Central memory CD8-positive, alpha-beta T cell (primary cell): ENCODE measurements at regions not wholly inside any gene's neighbourhood (a gene's known extent, or its start where the extent isn't known, plus 50 kb on each side); places are given as distances from the start of the nearest gene placed in this dataset.

Experiments
- ATAC-seq: fragments of 150-1000 bp; cut with Tn5 transposase; replicated peaks from 2 replicates; pipeline ENCODE4 v1.10.0; 2022; ENCODE audit warnings: mild to moderate bottlenecking, moderate FRiP score, moderate number of reproducible peaks; ENCODE audit not compliant: poor library complexity, severe bottlenecking; ENCODE audit errors: extremely low read depth
- DNase-seq, 2 donors: peaks; one replicate each; pipeline ENCODE4 v3.0.0; 2021; ENCODE audit warnings: low spot score in 2 of 2
- H3K27ac Mint-ChIP-seq: one replicate; pipeline ENCODE4 v1.8.0; 2022; ENCODE audit warnings: low read depth, mild to moderate bottlenecking, moderate library complexity, mixed read lengths
- H3K27me3 Mint-ChIP-seq: one replicate; pipeline ENCODE4 v1.8.0; 2022; ENCODE audit warnings: mixed read lengths
- H3K36me3 Mint-ChIP-seq: one replicate; pipeline ENCODE4 v1.8.0; 2022; ENCODE audit warnings: mild to moderate bottlenecking, moderate library complexity, mixed read lengths; ENCODE audit not compliant: insufficient read depth
- H3K4me1 Mint-ChIP-seq: one replicate; pipeline ENCODE4 v1.8.0; 2022; ENCODE audit warnings: mixed read lengths
- H3K4me3 Mint-ChIP-seq: one replicate; pipeline ENCODE4 v1.8.0; 2022; ENCODE audit warnings: mild to moderate bottlenecking, moderate library complexity, mixed read lengths
- H3K9me3 Mint-ChIP-seq: one replicate; pipeline ENCODE4 v1.8.0; 2022; ENCODE audit warnings: mixed read lengths

- no peak for DNase-seq
- Mint-ChIP-seq H3K36me3 (no peaks in the 10 kb centered on the region), H3K4me1 (no peaks in the 10 kb centered on the region), H3K27ac (no peak overlapping the region), H3K9me3 (no peaks in the 10 kb centered on the region), H3K4me3 (no peak overlapping the region), H3K27me3 (no peaks in the 10 kb centered on the region)
- no peak for ATAC-seq
Measured at GRCh38 chr4:128462103-128462783, 174.6 kb upstream of the PGRMC2 start.

- Mint-ChIP-seq H3K27ac (no peak overlapping the region), H3K4me1 (no peaks in the 10 kb centered on the region), H3K36me3 (no peaks in the 10 kb centered on the region), H3K4me3 (no peak overlapping the region), H3K9me3 (no peaks in the 10 kb centered on the region), H3K27me3 (no peaks in the 10 kb centered on the region)
- DNase-seq (no peak), ATAC-seq (no peak)
Measured at GRCh38 chr4:128461291-128462102, 173.9 kb upstream of the PGRMC2 start.

DNA sequence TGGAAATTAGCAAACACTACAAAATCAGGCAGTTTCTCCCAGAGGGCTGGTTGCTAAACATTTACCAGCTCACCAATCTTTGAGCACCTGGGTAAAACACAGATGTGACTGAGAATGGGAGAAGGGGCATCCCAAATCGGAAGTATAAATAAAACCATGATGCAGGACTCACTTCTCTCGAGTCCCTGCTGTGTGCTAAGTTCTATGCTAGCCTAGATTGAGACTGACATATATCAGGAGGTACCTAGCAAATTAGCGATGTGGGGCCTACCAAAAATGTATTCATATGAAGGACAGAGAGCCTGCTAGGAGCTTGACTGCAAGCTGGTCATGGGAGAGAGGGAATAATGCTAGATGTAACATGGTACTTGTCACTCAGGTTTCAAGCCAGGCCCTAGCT lies 171.9 kb upstream of the PGRMC2 start:
- Mint-ChIP-seq H3K9me3 (no peaks in the 10 kb centered on the region), H3K4me3 (no peak overlapping the region), H3K36me3 (no peaks in the 10 kb centered on the region), H3K4me1 (no peaks in the 10 kb centered on the region), H3K27ac (no peak overlapping the region), H3K27me3 (no peaks in the 10 kb centered on the region)
- DNase-seq: no peak
- no peak for ATAC-seq

DNA sequence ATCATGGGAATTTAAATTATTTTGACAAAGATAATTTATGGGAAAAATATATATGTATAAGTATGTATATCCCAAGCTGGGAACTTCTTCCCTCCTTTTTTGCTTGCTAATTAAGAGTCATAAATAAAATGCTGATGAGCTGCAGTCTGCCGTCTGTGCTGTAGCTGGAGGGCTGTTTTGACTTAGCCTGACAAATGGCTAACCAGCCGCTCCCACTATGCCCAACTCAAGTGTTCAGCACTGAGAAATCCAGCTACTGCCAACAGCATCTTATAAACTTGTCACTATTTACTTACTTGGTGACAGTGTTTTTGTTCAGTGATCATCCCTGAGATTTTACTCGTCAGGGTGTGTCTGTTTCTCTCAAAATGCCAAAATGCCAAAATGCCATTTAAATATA lies 171.2 kb upstream of the PGRMC2 start:
- no peaks in the 10 kb centered on the region for H3K9me3 Mint-ChIP-seq
- DNase-seq (no peak), ATAC-seq (no peak)
- no peaks in the 10 kb centered on the region for H3K4me1 Mint-ChIP-seq
- no peaks in the 10 kb centered on the region for H3K27me3 Mint-ChIP-seq
- H3K36me3 Mint-ChIP-seq: no peaks in the 10 kb centered on the region
- no peak overlapping the region for H3K27ac Mint-ChIP-seq
- no peak overlapping the region for H3K4me3 Mint-ChIP-seq

- no peak for ATAC-seq
- Mint-ChIP-seq H3K4me1 (no peaks in the 10 kb centered on the region), H3K27ac (no peak overlapping the region), H3K9me3 (no peaks in the 10 kb centered on the region), H3K27me3 (no peaks in the 10 kb centered on the region), H3K36me3 (no peaks in the 10 kb centered on the region), H3K4me3 (no peak overlapping the region)
- DNase-seq: no peak
Measured at GRCh38 chr4:128457726-128458125, 170.1 kb upstream of the PGRMC2 start.

GRCh38 chr4:128456171-128456570 lies 168.6 kb upstream of the PGRMC2 start:
- no peaks in the 10 kb centered on the region for H3K27me3 Mint-ChIP-seq
- no peak overlapping the region for H3K4me3 Mint-ChIP-seq
- no peaks in the 10 kb centered on the region for H3K36me3 Mint-ChIP-seq
- no peak overlapping the region for H3K27ac Mint-ChIP-seq
- DNase-seq (no peak), ATAC-seq (no peak)
- no peaks in the 10 kb centered on the region for H3K4me1 Mint-ChIP-seq
- no peaks in the 10 kb centered on the region for H3K9me3 Mint-ChIP-seq

DNA sequence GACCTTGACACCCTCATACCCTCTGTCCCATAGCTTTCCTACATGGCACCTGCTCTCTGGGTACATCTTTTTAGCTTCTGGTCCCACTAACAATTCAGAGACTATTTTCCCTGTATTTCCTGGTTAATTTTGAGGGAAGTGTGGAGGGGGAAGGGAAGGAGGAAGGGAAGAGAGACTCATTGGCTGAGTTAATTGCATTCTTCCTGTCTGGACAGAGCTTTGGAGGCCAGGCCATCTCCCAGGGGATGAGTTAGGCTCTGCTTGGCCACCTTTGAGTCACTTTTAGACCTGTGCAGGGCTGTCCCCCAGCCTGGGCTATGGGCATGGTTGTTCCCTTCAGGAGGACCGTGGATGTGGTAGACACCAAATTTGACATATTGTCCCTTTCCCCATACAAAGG lies 167.9 kb upstream of the PGRMC2 start:
- H3K27ac Mint-ChIP-seq: no peak overlapping the region
- no peak overlapping the region for H3K4me3 Mint-ChIP-seq
- H3K36me3 Mint-ChIP-seq: no peaks in the 10 kb centered on the region
- no peaks in the 10 kb centered on the region for H3K9me3 Mint-ChIP-seq
- H3K4me1 Mint-ChIP-seq: no peaks in the 10 kb centered on the region
- H3K27me3 Mint-ChIP-seq: no peaks in the 10 kb centered on the region
- DNase-seq (no peak), ATAC-seq (no peak)

DNA sequence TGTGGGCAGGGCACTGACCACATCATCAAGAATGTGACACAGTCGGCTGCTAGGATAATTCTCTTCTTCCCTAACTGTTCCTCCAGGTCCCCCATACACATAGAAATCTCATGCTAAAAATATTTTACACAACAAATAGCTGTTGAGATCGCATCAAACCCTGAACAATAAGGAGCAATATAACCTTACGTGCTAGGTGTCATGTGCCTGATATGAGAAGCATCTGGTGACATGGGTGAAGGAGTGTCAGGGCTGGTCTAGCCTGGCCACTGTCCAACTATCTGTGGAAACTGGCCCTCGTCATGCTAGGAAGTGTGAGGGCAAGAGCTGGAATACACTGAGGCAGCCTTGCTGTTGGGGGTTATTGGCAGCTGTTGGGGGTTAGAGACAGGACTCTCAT lies 167.3 kb upstream of the PGRMC2 start:
- Mint-ChIP-seq H3K36me3 (no peaks in the 10 kb centered on the region), H3K4me1 (no peaks in the 10 kb centered on the region), H3K4me3 (no peak overlapping the region), H3K9me3 (no peaks in the 10 kb centered on the region), H3K27ac (no peak overlapping the region), H3K27me3 (no peaks in the 10 kb centered on the region)
- ATAC-seq: no peak
- no peak for DNase-seq

- DNase-seq (peak; percentile 15 to 41), ATAC-seq (peak; percentile 87)
- no peaks in the 10 kb centered on the region for H3K9me3 Mint-ChIP-seq
- H3K4me3 Mint-ChIP-seq: no peak overlapping the region
- H3K27ac Mint-ChIP-seq: no peak overlapping the region
- no peaks in the 10 kb centered on the region for H3K27me3 Mint-ChIP-seq
- no peaks in the 10 kb centered on the region for H3K36me3 Mint-ChIP-seq
- H3K4me1 Mint-ChIP-seq: no peaks in the 10 kb centered on the region
Measured at GRCh38 chr4:128454281-128454871, 166.8 kb upstream of the PGRMC2 start.

GRCh38 chr4:128452415-128452814 lies 164.8 kb upstream of the PGRMC2 start:
- Mint-ChIP-seq H3K27me3 (peaks cover 2% of the 10 kb centered on the region), H3K4me1 (no peaks in the 10 kb centered on the region), H3K9me3 (no peaks in the 10 kb centered on the region), H3K4me3 (no peak overlapping the region), H3K36me3 (no peaks in the 10 kb centered on the region), H3K27ac (no peak overlapping the region)
- ATAC-seq: no peak
- DNase-seq: no peak

DNA sequence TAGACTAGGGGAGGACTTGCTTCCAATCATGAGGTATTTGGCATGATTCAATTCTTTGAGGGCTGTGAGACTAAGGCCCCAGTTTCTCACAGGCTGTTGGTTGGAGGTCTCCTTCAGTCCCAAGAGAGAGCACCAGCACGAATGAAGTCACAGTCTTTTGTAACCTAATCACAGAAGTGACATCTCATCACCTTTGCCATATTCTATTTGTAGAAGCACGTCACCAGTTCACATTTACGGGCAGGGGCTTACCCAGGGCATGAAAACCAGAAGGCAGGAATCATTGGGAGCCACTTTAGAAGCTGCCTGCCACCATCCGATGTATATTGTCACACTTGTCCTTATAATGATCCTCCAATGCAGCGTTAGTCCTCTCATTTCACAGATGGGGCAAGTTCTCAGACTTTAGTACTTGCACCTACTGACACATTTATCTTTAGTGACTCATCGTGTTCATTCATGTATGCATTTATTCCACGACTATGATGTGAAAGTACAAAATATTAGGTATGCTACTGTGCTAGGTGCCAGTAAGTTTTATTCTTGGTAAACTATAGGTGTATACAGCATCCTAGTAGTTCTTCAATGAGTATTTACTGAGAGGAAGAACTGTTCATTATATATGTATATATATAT lies 163.8 kb upstream of the PGRMC2 start:
- no peak for ATAC-seq
- no peak for DNase-seq
- H3K27me3 Mint-ChIP-seq: peaks cover 11% of the 10 kb centered on the region
- H3K4me3 Mint-ChIP-seq: no peak overlapping the region
- no peaks in the 10 kb centered on the region for H3K9me3 Mint-ChIP-seq
- H3K27ac Mint-ChIP-seq: no peak overlapping the region
- no peaks in the 10 kb centered on the region for H3K4me1 Mint-ChIP-seq
- H3K36me3 Mint-ChIP-seq: no peaks in the 10 kb centered on the region

- peaks cover 11% of the 10 kb centered on the region for H3K27me3 Mint-ChIP-seq
- H3K9me3 Mint-ChIP-seq: no peaks in the 10 kb centered on the region
- no peak overlapping the region for H3K27ac Mint-ChIP-seq
- H3K36me3 Mint-ChIP-seq: no peaks in the 10 kb centered on the region
- no peak for ATAC-seq
- DNase-seq: no peak
- H3K4me3 Mint-ChIP-seq: no peak overlapping the region
- no peaks in the 10 kb centered on the region for H3K4me1 Mint-ChIP-seq
Measured at GRCh38 chr4:128450326-128451120, 162.9 kb upstream of the PGRMC2 start.
